HepG2 (cell line): ENCODE measurements at regions not wholly inside any gene's neighbourhood (a gene's known extent, or its start where the extent isn't known, plus 50 kb on each side); places are given as distances from the start of the nearest gene placed in this dataset.

Experiments
- ATAC-seq: fragments of 200-7000 bp; cut with Tn5 transposase; 3 replicates; pipeline ENCODE4 v1.9.1; 2020; ENCODE audit warnings: mild to moderate bottlenecking, moderate library complexity
- BruUV-seq: library from RNA; stranded (reverse); fragments of 400-500 nt; replicated peaks from 2 replicates; lab custom pipeline; 2021; lab: Mats Ljungman, UMichigan
- CTCF ChIA-PET: fragments of 300-600 bp; formaldehyde crosslinking; extraction: SDS; loops from one replicate; lab custom pipeline; 2021; ENCODE audit warnings: low total read pairs, inconsistent platforms, low intra/inter-chr PET ratio; lab: Yijun Ruan, JAX
- POLR2A ChIA-PET: fragments of 350-600 bp; sonication (Branson Sonifier 250); formaldehyde crosslinking; loops from one replicate; lab custom pipeline; 2020; ENCODE audit warnings: antibody characterized with exemption, inconsistent platforms; lab: Yijun Ruan, JAX
- DNase-seq: peaks from one replicate; pipeline ENCODE4 v3.0.0-alpha.2; 2015; ENCODE audit warnings: low spot score
- FAIRE-seq: peaks from 3 replicates; lab custom pipeline; 2011; peaks lifted over from hg19 to GRCh38; lab: Jason Lieb, UNC
- H2AFZ ChIP-seq: one replicate; pipeline ENCODE4 v1.6.1; 2011; ENCODE audit warnings: low read length, inconsistent platforms
- H3K27ac ChIP-seq: fragments of 300-600 bp; 3 replicates; pipeline ENCODE4 v1.8.0; 2011; ENCODE audit warnings: mixed run types, mild to moderate bottlenecking, mixed read lengths, low read length, inconsistent platforms; ENCODE audit not compliant: insufficient read depth; ENCODE audit errors: extremely low read length
- H3K27me3 ChIP-seq, 2 experiments: fragments of 200-600 bp in 1 of 2; 2 replicates in 1 of 2; 3 replicates in 1 of 2; pipeline versions ENCODE4 v1.6.0 to v1.8.0; 2011; ENCODE audit warnings: low read length in 2 of 2, mild to moderate bottlenecking in 2 of 2, moderate library complexity in 2 of 2, inconsistent platforms in 1 of 2; ENCODE audit not compliant: insufficient read depth in 2 of 2, control insufficient read depth in 1 of 2
- H3K36me3 ChIP-seq, 2 experiments: fragments of 200-600 bp in 1 of 2; replicated peaks in 1 of 2; 2 replicates in 1 of 2; 3 replicates in 1 of 2; pipeline versions ENCODE4 v1.5.1 to v1.8.0; 2011; ENCODE audit warnings: low read length in 2 of 2, inconsistent platforms in 1 of 2; ENCODE audit not compliant: insufficient read depth in 2 of 2, control insufficient read depth in 1 of 2
- H3K4me1 ChIP-seq: 2 replicates; pipeline ENCODE4 v1.5.1; 2012; ENCODE audit warnings: low read length, inconsistent platforms; ENCODE audit not compliant: insufficient read depth
- H3K4me2 ChIP-seq: 2 replicates; pipeline ENCODE4 v1.6.0; 2011; ENCODE audit warnings: low read depth, low read length, inconsistent platforms
- H3K4me3 ChIP-seq, 3 experiments: fragments of 200-600 bp in 1 of 3; sonication (generic), shearing (Covaris generic) in 1 of 3; replicated peaks in 1 of 3; 2 replicates each; pipeline ENCODE4 v1.5.1; 2011 to 2016; ENCODE audit warnings: low read length in 3 of 3, inconsistent platforms in 2 of 3, low read depth in 2 of 3, mild to moderate bottlenecking in 2 of 3, control low read depth in 1 of 3, mixed read lengths in 1 of 3; ENCODE audit not compliant: insufficient read depth in 1 of 3
- H3K79me2 ChIP-seq: one replicate; pipeline ENCODE4 v1.6.1; 2011; ENCODE audit warnings: low read length, inconsistent platforms; ENCODE audit not compliant: insufficient read depth
- H3K9ac ChIP-seq: 2 replicates; pipeline ENCODE4 v1.6.0; 2011; ENCODE audit warnings: mild to moderate bottlenecking, low read depth, low read length, inconsistent platforms; ENCODE audit not compliant: insufficient read depth
- H3K9me3 ChIP-seq: 2 replicates; pipeline ENCODE4 v1.5.1; 2012; ENCODE audit warnings: mild to moderate bottlenecking, low read length
- H4K20me1 ChIP-seq: 2 replicates; pipeline ENCODE4 v1.6.0; 2011; ENCODE audit warnings: inconsistent platforms, mild to moderate bottlenecking, low read length, moderate library complexity; ENCODE audit not compliant: insufficient read depth
- ASH2L ChIP-seq: fragments of 300-600, 200-600 bp; sonication (generic); IDR thresholded peaks from 2 replicates; pipeline ENCODE4 v1.7.0; 2017; ENCODE audit warnings: low read depth, mild to moderate bottlenecking, moderate library complexity, mixed read lengths, low read length; ENCODE audit not compliant: insufficient read length
- CCAR2 ChIP-seq: fragments of 200-400 bp; formaldehyde crosslinking; optimal IDR thresholded peaks from 2 replicates; pipeline ENCODE3; 2018; ENCODE audit warnings: low read depth, mild to moderate bottlenecking, low read length, moderate library complexity
- FOXA3 ChIP-seq: IDR thresholded peaks from 2 replicates; pipeline ENCODE4 v1.6.1; 2016; ENCODE audit warnings: missing genetic modification reagents, missing compliant biosample characterization
- FOXC1 ChIP-seq: sonication (generic); formaldehyde crosslinking; IDR thresholded peaks from 2 replicates; pipeline ENCODE4 v1.8.0; 2022; ENCODE audit warnings: mild to moderate bottlenecking, missing genetic modification reagents, borderline replicate concordance
- GTF2F1 ChIP-seq: fragments of 150-350 bp; IDR thresholded peaks from 2 replicates; pipeline ENCODE4 v1.6.1; 2014; ENCODE audit warnings: low read length
- MYC ChIP-seq: sonication (generic); formaldehyde crosslinking; IDR thresholded peaks from 2 replicates; pipeline ENCODE4 v1.9.0; 2021; ENCODE audit warnings: missing genetic modification reagents, borderline replicate concordance
- NR2F6 ChIP-seq, 2 experiments: IDR thresholded peaks; 2 replicates each; pipeline ENCODE4 v1.6.1; 2016; ENCODE audit warnings: antibody characterized with exemption in 1 of 2, mild to moderate bottlenecking in 1 of 2
- REPIN1 ChIP-seq: sonication (generic); formaldehyde crosslinking; IDR thresholded peaks from 2 replicates; pipeline ENCODE4 v1.8.0; 2022; ENCODE audit warnings: missing genetic modification reagents, low read depth, mild to moderate bottlenecking, borderline replicate concordance
- RNF2 ChIP-seq: fragments of 450-650 bp; conservative IDR thresholded peaks from 2 replicates; pipeline ENCODE4 v1.6.1; 2016; ENCODE audit warnings: low read depth
- SNRNP70 ChIP-seq: fragments of 200-400 bp; formaldehyde crosslinking; IDR thresholded peaks from 2 replicates; pipeline ENCODE4 v1.6.1; 2017; ENCODE audit warnings: mild to moderate bottlenecking, low read depth, low read length, moderate library complexity
- ZFP36L2 ChIP-seq: sonication (generic); formaldehyde crosslinking; IDR thresholded peaks from 2 replicates; pipeline ENCODE4 v1.4.0; 2020; ENCODE audit warnings: missing genetic modification reagents
- ZNF256 ChIP-seq: sonication (generic); formaldehyde crosslinking; conservative IDR thresholded peaks from 2 replicates; pipeline ENCODE4 v1.4.0; 2020; ENCODE audit warnings: missing genetic modification reagents
- ZNF547 ChIP-seq: sonication (generic); formaldehyde crosslinking; IDR thresholded peaks from 2 replicates; pipeline ENCODE4 v1.5.1; 2020; ENCODE audit warnings: mild to moderate bottlenecking, missing genetic modification reagents
- ZNF563 ChIP-seq: sonication (generic); formaldehyde crosslinking; IDR thresholded peaks from 2 replicates; pipeline ENCODE4 v1.8.0; 2022; ENCODE audit warnings: mild to moderate bottlenecking, moderate library complexity, missing genetic modification reagents
- ZNF589 ChIP-seq: sonication (generic); formaldehyde crosslinking; conservative IDR thresholded peaks from 2 replicates; pipeline ENCODE4 v1.8.0; 2022; ENCODE audit warnings: mild to moderate bottlenecking, moderate library complexity, missing genetic modification reagents
- ZNF766 ChIP-seq: sonication (generic); formaldehyde crosslinking; IDR thresholded peaks from 2 replicates; pipeline ENCODE4 v1.5.0; 2020; ENCODE audit warnings: missing genetic modification reagents, borderline replicate concordance
- WGBS: methylation state at CpG from one replicate; pipeline ENCODE4 v1.1.6; 2017; ENCODE audit warnings: low lambda C conversion rate; 5-methylcytosine and 5-hydroxymethylcytosine counted together
- in situ Hi-C: cut with HindIII; loops from 2 replicates; pipeline ENCODE4 v1.10.0; 2017; ENCODE audit warnings: low pct_unique_long_range_greater_than_20kb; ENCODE audit not compliant: extremely low pct_ligation_motif_present
- intact Hi-C: fragments of 100-400 bp; cut with micrococcal nuclease; formaldehyde crosslinking; loops from one replicate; pipeline ENCODE4 v1.10.0; 2022; ENCODE audit not compliant: unreplicated experiment

DNA sequence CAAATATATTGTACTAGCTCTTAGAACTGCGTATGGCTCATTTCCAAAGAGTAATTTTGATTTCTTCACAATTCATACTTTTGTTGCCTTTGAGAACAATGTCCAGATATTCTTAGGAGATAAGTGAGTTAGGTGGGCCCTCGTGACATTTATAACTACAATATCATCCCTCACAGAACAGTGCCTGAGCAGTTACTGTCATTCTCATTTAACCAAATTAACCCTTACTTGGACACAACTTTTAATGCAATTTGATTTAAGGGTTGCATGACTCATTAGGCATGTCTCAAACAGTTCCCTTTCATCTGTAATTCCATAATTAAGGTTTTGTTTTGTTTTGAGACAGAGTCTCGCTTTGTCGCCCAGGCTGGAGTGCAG lies 68.1 kb upstream of the DNAH14 start:
- Histone ChIP-seq H3K79me2 (no peaks in the 10 kb centered on the region), H3K4me2 (no peak overlapping the region), H3K4me1 (no peaks in the 10 kb centered on the region), H2AFZ (no peak overlapping the region), H3K36me3 (no peaks in the 10 kb centered on the region), H3K27ac (no peak overlapping the region), H3K4me3 (no peak overlapping the region), H4K20me1 (no peaks in the 10 kb centered on the region), H3K9me3 (no peaks in the 10 kb centered on the region), H3K9ac (no peak overlapping the region), H3K27me3 (no peaks in the 10 kb centered on the region; a peak in 1 of 5 replicates)
- intact Hi-C loops (no loop called here), in situ Hi-C loops (no loop called here)
- ChIA-PET POLR2A (no interaction called here), CTCF (no interaction called here)
- WGBS = 30% methylated on average over 4 of the region's 4 CpGs
- DNase-seq = no peak
- FAIRE-seq = no peak
- ATAC-seq = no peak
- BruUV-seq = no TSS peak
- TF ChIP-seq ZNF589 (CRISPR knock-in tag) (no peak), REPIN1 (CRISPR knock-in tag) (no peak), ZNF766 (CRISPR knock-in tag) (no peak), NR2F6 (IDR thresholded peaks at IDR 0.05) (no peak), NR2F6 (CRISPR knock-in tag; IDR thresholded peaks at IDR 0.05) (no peak), FOXA3 (no peak), ASH2L (no peak), CCAR2 (no peak), ZNF547 (CRISPR knock-in tag) (no peak), ZNF256 (CRISPR knock-in tag) (no peak), ZNF563 (CRISPR knock-in tag) (no peak), MYC (CRISPR knock-in tag) (no peak), FOXC1 (CRISPR knock-in tag) (no peak), SNRNP70 (no peak), ZFP36L2 (CRISPR knock-in tag) (no peak), RNF2 (no peak), GTF2F1 (no peak)
